Naive B cell (primary cell): ENCODE measurements at regions not wholly inside any gene's neighbourhood (a gene's known extent, or its start where the extent isn't known, plus 50 kb on each side); places are given as distances from the start of the nearest gene placed in this dataset.
"Not testable (repeated sequence)": the region's sequence is repeated elsewhere in the genome, so short reads cannot be mapped to it uniquely, and the experiment has no call there.

ENCODE experiments used
- ATAC-seq, 2 donors: fragments of 150-1000 bp; cut with Tn5 transposase; 2 replicates each; pipeline ENCODE4 v1.10.0; 2021; ENCODE audit warnings: low read depth in 2 of 2, mild to moderate bottlenecking in 2 of 2, moderate library complexity in 2 of 2
- DNase-seq: peaks from one replicate; pipeline ENCODE4 v3.0.0; 2022
- H3K27ac Mint-ChIP-seq, 6 donors: one replicate each; pipeline ENCODE4 v1.8.0; 2020 to 2022; ENCODE audit warnings: mild to moderate bottlenecking in 6 of 6, mixed read lengths in 6 of 6, moderate library complexity in 5 of 6, inconsistent platforms in 2 of 6
- H3K27me3 Mint-ChIP-seq, 3 donors: one replicate each; pipeline ENCODE4 v1.8.0; 2021 to 2022; ENCODE audit warnings: mixed read lengths in 3 of 3, mild to moderate bottlenecking in 1 of 3
- H3K36me3 Mint-ChIP-seq, 2 donors: one replicate each; pipeline ENCODE4 v1.8.0; 2020 to 2022; ENCODE audit warnings: mixed read lengths in 2 of 2, inconsistent platforms in 1 of 2, mild to moderate bottlenecking in 1 of 2
- H3K4me1 Mint-ChIP-seq, 3 donors: one replicate each; pipeline ENCODE4 v1.8.0; 2020 to 2022; ENCODE audit warnings: mixed read lengths in 3 of 3, inconsistent platforms in 1 of 3, mild to moderate bottlenecking in 1 of 3, moderate library complexity in 1 of 3
- H3K4me3 Mint-ChIP-seq, 8 donors: one replicate each; pipeline ENCODE4 v1.8.0; 2020 to 2022; ENCODE audit warnings: mild to moderate bottlenecking in 8 of 8, mixed read lengths in 8 of 8, moderate library complexity in 8 of 8, inconsistent platforms in 2 of 8
- H3K9me3 Mint-ChIP-seq, 7 donors: one replicate each; pipeline ENCODE4 v1.8.0; 2020 to 2022; ENCODE audit warnings: mixed read lengths in 7 of 7, mild to moderate bottlenecking in 5 of 7, inconsistent platforms in 2 of 7, moderate library complexity in 1 of 7

DNA sequence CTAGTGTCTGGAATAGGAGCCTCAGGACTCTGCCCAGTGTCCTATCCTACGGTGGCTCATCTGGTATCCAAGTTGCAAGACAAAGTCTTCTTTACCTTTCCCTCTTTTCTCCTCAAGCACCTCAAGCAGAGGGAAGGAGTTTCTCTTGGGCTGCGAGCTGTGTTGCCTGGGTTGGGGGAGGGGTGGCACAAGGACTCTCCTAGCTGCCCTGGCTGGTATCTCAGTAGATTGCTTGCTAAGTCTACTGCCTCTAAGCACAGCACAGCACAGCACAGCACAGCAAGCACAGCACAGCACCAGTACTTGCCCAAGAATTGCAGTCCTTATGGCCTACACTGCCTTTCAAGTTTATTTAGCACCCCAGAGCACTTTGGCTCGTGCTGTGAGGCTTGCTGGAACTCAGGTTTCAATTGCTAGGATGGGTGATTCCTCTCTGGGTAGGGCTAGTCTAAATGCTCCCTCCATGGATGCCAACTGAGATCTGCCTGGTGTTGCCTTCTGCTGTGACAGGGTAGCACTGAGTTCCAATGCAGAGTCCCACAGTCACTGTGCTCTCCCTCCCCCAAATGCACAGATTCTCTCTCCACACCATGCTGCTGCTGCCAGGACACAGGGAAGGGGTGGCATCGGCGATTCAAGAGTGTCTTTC, 213.1 kb upstream of the POU5F2 start:
- peaks cover 30 to 39% of the 10 kb centered on the region in 2 donors for H3K36me3 Mint-ChIP-seq
- peaks cover 0 to 5% (median 0%) of the 10 kb centered on the region in 3 donors for H3K4me1 Mint-ChIP-seq
- DNase-seq (no peak), ATAC-seq (no peak)
- H3K27me3 Mint-ChIP-seq: no peaks in the 10 kb centered on the region
- H3K4me3 Mint-ChIP-seq: no peak overlapping the region
- H3K27ac Mint-ChIP-seq: peak overlapping the region in 2 of 6 donors; percentile 24 to 56
- peaks cover 0 to 9% (median 5%) of the 10 kb centered on the region in 7 donors for H3K9me3 Mint-ChIP-seq

DNA sequence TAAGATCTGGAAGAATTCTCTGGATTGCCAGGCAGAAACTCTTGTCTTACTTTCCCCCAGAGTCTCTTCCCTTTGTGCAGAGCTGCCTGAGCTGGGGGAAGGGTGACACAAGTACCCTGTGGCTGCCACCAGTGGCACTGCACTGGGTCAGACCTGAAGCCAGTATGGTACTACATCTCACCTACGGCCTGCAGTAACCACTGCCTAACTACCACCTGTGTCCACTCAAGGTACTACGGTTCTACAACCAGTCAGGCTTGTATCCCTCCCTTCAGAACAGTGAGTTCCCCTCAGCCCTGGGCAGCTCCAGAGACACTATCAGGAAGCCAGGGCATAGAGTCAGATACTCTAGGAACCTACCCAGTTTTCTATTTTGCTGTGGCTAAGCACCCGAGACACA, 212.0 kb upstream of the POU5F2 start:
- peaks cover 31 to 39% of the 10 kb centered on the region in 2 donors for H3K36me3 Mint-ChIP-seq
- no peaks in the 10 kb centered on the region for H3K27me3 Mint-ChIP-seq
- peaks cover 0 to 9% (median 5%) of the 10 kb centered on the region in 7 donors for H3K9me3 Mint-ChIP-seq
- DNase-seq: no peak
- peak overlapping the region in 1 of 6 donors; percentile 21 for H3K27ac Mint-ChIP-seq
- no peak overlapping the region for H3K4me3 Mint-ChIP-seq
- ATAC-seq: no peak
- H3K4me1 Mint-ChIP-seq: peaks cover 0 to 5% (median 0%) of the 10 kb centered on the region in 3 donors

GRCh38 chr5:93941897-93942296, 200.5 kb upstream of the POU5F2 start:
- no peaks in the 10 kb centered on the region for H3K36me3 Mint-ChIP-seq
- no peaks in the 10 kb centered on the region for H3K9me3 Mint-ChIP-seq
- H3K4me1 Mint-ChIP-seq: peaks cover 10 to 14% (median 12%) of the 10 kb centered on the region in 3 donors
- H3K4me3 Mint-ChIP-seq: no peak overlapping the region
- H3K27ac Mint-ChIP-seq: peak overlapping the region in 1 of 6 donors; percentile 39
- ATAC-seq (no peak), DNase-seq (no peak)
- no peaks in the 10 kb centered on the region for H3K27me3 Mint-ChIP-seq

DNA sequence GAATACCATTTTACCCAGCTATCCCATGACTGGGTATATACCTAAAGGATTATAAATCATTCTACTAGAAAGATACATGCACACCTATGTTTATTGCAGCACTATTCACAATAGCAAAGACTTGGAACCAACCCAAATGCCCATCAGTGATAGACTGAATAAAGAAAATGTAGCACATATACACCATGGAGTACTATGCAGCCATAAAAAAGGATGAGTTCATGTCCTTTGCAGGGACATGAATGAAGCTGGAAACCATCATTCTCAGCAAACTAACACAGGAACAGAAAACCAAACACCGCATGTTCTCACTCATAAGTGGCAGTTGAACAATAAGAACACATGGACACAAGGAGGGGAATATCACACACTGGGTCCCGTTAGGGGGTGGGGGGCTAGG, 191.9 kb upstream of the POU5F2 start:
- peaks cover 0 to 16% of the 10 kb centered on the region in 2 donors for H3K36me3 Mint-ChIP-seq
- not testable (repeated sequence) for H3K4me1 Mint-ChIP-seq, DNase-seq, H3K27ac Mint-ChIP-seq, ATAC-seq, H3K27me3 Mint-ChIP-seq, H3K4me3 Mint-ChIP-seq
- peaks cover 0 to 13% (median 3%) of the 10 kb centered on the region in 7 donors for H3K9me3 Mint-ChIP-seq

DNA sequence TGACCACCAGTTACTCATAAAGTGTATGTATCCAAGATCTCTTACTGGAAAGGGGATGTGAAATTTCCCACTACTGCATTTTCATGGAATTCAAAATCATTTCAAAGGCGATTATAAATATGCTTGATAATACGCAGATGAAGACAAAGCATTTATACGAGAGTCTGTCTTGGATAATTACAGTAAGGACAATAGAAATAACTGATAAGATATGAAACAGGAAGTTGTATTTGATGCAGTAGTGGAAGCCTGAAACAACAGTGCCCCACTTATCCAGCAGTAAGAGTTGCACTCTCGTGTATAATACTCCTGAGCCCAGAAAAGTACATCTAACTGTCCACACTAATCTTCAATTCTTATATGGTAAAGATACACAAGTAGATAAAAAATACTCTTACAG, 188.7 kb upstream of the POU5F2 start:
- no peak overlapping the region for H3K4me3 Mint-ChIP-seq
- H3K4me1 Mint-ChIP-seq: peaks cover 0 to 2% (median 0%) of the 10 kb centered on the region in 3 donors
- peaks cover 0 to 13% (median 3%) of the 10 kb centered on the region in 7 donors for H3K9me3 Mint-ChIP-seq
- DNase-seq (no peak), ATAC-seq (no peak)
- no peaks in the 10 kb centered on the region for H3K27me3 Mint-ChIP-seq
- H3K27ac Mint-ChIP-seq: no peak overlapping the region
- peaks cover 0 to 16% of the 10 kb centered on the region in 2 donors for H3K36me3 Mint-ChIP-seq

DNA sequence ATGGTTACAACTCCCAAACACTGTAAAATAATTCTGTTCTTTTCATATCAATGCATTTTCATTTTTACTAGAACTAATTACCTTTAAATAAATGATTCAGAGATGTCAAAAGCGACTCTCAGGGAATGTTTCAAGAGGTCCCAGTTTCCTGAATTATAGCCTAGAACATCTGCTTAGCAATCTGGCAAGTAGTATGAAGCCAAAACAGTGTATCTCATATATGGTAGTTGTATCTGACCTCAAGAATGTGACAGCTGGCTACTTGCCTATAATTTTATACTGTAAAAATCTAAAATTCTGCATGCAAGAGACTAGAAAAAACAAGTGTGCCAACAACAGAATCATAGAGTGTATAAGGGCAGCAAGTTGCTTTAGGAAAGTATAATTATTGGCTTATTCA, 187.7 kb upstream of the POU5F2 start:
- Mint-ChIP-seq H3K36me3 (peaks cover 0 to 8% of the 10 kb centered on the region in 2 donors), H3K27me3 (no peaks in the 10 kb centered on the region), H3K4me1 (peaks cover 0 to 4% (median 2%) of the 10 kb centered on the region in 3 donors), H3K9me3 (peaks cover 0 to 11% (median 1%) of the 10 kb centered on the region in 7 donors), H3K4me3 (no peak overlapping the region), H3K27ac (peak overlapping the region in 1 of 6 donors; percentile 9)
- DNase-seq: no peak
- ATAC-seq: no peak

- H3K9me3 Mint-ChIP-seq: no peaks in the 10 kb centered on the region
- ATAC-seq (no peak), DNase-seq (no peak)
- no peak overlapping the region for H3K27ac Mint-ChIP-seq
- no peak overlapping the region for H3K4me3 Mint-ChIP-seq
- peaks cover 1 to 4% of the 10 kb centered on the region in 2 donors for H3K36me3 Mint-ChIP-seq
- H3K4me1 Mint-ChIP-seq: peaks cover 0 to 6% (median 2%) of the 10 kb centered on the region in 3 donors
- H3K27me3 Mint-ChIP-seq: no peaks in the 10 kb centered on the region
Observed at GRCh38 chr5:93926831-93927620, 185.6 kb upstream of the POU5F2 start.

DNA sequence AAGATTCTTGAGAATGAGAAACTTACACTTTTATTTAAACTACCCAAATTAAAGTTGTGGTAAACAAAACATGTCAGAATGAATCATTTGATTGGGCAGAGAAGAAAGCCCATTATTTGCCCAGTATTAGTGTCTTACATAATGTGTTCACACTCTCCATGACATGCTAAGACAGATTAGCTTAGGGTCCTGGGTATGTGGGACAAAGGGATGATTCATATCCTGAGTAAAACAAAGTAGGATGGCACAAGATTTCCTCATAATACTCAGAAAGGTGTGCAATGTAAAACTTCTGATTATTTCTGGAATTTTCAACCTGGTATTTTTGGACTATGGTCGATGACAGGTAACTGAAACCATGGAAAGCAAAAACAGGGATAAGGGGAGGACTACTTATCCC, 183.9 kb upstream of the POU5F2 start:
- ATAC-seq (no peak), DNase-seq (no peak)
- no peak overlapping the region for H3K27ac Mint-ChIP-seq
- no peaks in the 10 kb centered on the region for H3K27me3 Mint-ChIP-seq
- no peak overlapping the region for H3K4me3 Mint-ChIP-seq
- no peaks in the 10 kb centered on the region for H3K9me3 Mint-ChIP-seq
- H3K4me1 Mint-ChIP-seq: peaks cover 0 to 6% (median 1%) of the 10 kb centered on the region in 3 donors
- H3K36me3 Mint-ChIP-seq: peaks cover 4 to 7% of the 10 kb centered on the region in 2 donors

- no peaks in the 10 kb centered on the region for H3K27me3 Mint-ChIP-seq
- H3K4me1 Mint-ChIP-seq: peaks cover 0 to 6% (median 0%) of the 10 kb centered on the region in 3 donors
- ATAC-seq (no peak), DNase-seq (no peak)
- peaks cover 4 to 7% of the 10 kb centered on the region in 2 donors for H3K36me3 Mint-ChIP-seq
- H3K9me3 Mint-ChIP-seq: no peaks in the 10 kb centered on the region
- H3K27ac Mint-ChIP-seq: peak overlapping the region in 1 of 6 donors; percentile 36
- no peak overlapping the region for H3K4me3 Mint-ChIP-seq
Observed at GRCh38 chr5:93924628-93925027, 183.2 kb upstream of the POU5F2 start.

DNA sequence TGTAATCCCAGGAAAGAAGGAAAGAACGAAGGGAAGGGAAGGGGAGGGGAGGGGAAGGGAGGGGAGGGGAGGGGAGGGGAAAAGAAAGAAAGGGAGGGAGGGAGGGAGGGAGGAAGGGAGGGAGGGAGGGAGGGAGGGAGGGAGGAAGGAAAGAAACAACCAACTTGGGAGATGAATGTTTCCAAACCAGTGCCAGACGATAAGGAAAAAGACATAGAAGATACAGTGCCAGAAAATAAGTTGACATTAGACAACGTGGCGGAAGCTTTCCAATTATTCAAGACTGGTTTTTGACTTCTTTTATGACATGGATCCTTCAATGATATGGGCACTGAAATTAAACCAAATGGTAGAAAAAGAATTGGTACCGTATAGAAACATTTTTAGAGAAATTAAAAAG, 181.2 kb upstream of the POU5F2 start:
- H3K36me3 Mint-ChIP-seq: peaks cover 4 to 7% of the 10 kb centered on the region in 2 donors
- H3K4me3 Mint-ChIP-seq: no peak overlapping the region
- H3K27ac Mint-ChIP-seq: no peak overlapping the region
- ATAC-seq (no peak), DNase-seq (no peak)
- no peaks in the 10 kb centered on the region for H3K27me3 Mint-ChIP-seq
- peaks cover 0 to 6% (median 0%) of the 10 kb centered on the region in 3 donors for H3K4me1 Mint-ChIP-seq
- H3K9me3 Mint-ChIP-seq: no peaks in the 10 kb centered on the region

DNA sequence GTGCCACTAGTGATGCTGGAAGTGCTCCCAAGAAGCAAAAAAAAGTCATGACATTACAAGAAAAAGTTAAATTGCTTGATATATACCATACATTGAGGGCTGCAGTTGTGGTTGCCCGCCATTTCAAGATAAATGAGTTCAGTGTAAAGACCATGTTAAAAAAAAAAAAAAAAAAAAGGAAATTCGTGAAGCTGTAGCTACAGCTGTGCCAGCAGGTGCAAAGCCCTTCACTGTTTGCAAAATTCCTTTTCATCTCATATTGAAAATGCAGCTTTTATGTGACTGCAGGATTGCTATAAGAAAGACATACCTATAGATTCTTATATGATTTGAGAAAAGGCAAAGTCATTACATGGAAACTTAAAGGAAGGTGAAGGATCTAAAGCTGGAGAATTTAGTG, 179.6 kb upstream of the POU5F2 start:
- no peaks in the 10 kb centered on the region for H3K27me3 Mint-ChIP-seq
- H3K4me1 Mint-ChIP-seq: peaks cover 0 to 6% (median 0%) of the 10 kb centered on the region in 3 donors
- H3K9me3 Mint-ChIP-seq: no peaks in the 10 kb centered on the region
- ATAC-seq (no peak), DNase-seq (no peak)
- H3K4me3 Mint-ChIP-seq: no peak overlapping the region
- no peak overlapping the region for H3K27ac Mint-ChIP-seq
- H3K36me3 Mint-ChIP-seq: peaks cover 4 to 7% of the 10 kb centered on the region in 2 donors

DNA sequence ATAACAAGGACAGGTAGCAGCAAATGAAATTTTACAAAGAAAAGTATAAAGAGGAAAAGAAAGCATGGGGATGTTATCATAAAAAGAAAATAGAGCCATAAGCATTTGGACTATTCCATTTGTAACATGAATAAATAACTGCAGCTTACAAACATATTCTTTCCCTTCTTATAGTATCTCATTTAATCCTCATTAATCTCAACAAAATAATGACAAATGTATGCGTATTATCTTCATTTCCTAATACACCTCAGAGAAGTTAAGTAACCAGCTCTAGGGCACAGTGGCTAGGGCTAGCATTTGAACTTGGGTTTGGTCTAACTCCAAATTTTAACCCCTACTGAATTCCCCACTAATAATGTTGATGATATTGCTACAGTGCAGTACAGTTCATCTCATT, 175.5 kb upstream of the POU5F2 start:
- H3K4me3 Mint-ChIP-seq: no peak overlapping the region
- no peak for DNase-seq

GRCh38 chr5:93915142-93915553, 173.7 kb upstream of the POU5F2 start:
- H3K9me3 Mint-ChIP-seq: no peaks in the 10 kb centered on the region
- H3K27me3 Mint-ChIP-seq: no peaks in the 10 kb centered on the region
- DNase-seq (peak; percentile 29), ATAC-seq (peak in 1 of 2 donors; percentile 27)
- H3K4me1 Mint-ChIP-seq: no peaks in the 10 kb centered on the region
- no peak overlapping the region for H3K27ac Mint-ChIP-seq
- no peaks in the 10 kb centered on the region for H3K36me3 Mint-ChIP-seq
- H3K4me3 Mint-ChIP-seq: no peak overlapping the region

More for the DNA sequence above, 175.5 kb upstream of the POU5F2 start:
- Mint-ChIP-seq H3K27ac (no peak overlapping the region), H3K27me3 (no peaks in the 10 kb centered on the region), H3K36me3 (peaks cover under 1 to 2% of the 10 kb centered on the region in 2 donors), H3K4me1 (no peaks in the 10 kb centered on the region), H3K9me3 (no peaks in the 10 kb centered on the region)
- no peak for ATAC-seq

DNA sequence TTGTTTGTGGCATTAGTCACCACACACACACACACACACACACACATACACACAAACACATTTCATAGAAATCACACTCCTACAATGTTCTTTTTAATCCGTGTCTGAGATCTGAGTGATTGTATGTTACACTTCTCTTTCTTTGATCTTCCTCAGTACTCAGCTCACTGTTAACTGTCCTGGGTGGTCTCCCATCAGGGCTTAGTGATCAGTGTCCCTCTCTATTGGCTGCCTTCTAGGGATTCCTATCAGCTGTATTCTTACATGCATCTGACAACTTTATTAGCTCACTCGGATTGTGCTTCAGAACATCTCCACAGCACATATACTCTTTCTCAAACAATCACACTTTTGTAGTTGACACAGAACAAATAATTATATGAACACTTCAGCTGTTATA, 170.2 kb upstream of the POU5F2 start:
- Mint-ChIP-seq H3K9me3 (no peaks in the 10 kb centered on the region), H3K4me3 (no peak overlapping the region), H3K27me3 (no peaks in the 10 kb centered on the region), H3K4me1 (no peaks in the 10 kb centered on the region), H3K27ac (no peak overlapping the region), H3K36me3 (no peaks in the 10 kb centered on the region)
- DNase-seq (no peak), ATAC-seq (no peak)
